Choroid plexus epithelial cell (primary cell): ENCODE measurements at regions not wholly inside any gene's neighbourhood (a gene's known extent, or its start where the extent isn't known, plus 50 kb on each side); places are given as distances from the start of the nearest gene placed in this dataset.

Source experiments
- DNase-seq: peaks from one replicate; pipeline ENCODE4 v3.0.0-alpha.2; 2010; ENCODE audit warnings: low read depth
- H3K4me3 ChIP-seq: 2 replicates; pipeline ENCODE4 v1.5.1; 2011; ENCODE audit warnings: low read depth, mild to moderate bottlenecking, control low read depth, low read length, moderate library complexity
- TF ChIP-seq, protein P1 (sequence below): conservative IDR thresholded peaks from 2 replicates; pipeline ENCODE4 v1.5.1; 2011; ENCODE audit warnings: low read depth, mild to moderate bottlenecking, control low read depth, inconsistent platforms, low read length, moderate library complexity

DNA sequence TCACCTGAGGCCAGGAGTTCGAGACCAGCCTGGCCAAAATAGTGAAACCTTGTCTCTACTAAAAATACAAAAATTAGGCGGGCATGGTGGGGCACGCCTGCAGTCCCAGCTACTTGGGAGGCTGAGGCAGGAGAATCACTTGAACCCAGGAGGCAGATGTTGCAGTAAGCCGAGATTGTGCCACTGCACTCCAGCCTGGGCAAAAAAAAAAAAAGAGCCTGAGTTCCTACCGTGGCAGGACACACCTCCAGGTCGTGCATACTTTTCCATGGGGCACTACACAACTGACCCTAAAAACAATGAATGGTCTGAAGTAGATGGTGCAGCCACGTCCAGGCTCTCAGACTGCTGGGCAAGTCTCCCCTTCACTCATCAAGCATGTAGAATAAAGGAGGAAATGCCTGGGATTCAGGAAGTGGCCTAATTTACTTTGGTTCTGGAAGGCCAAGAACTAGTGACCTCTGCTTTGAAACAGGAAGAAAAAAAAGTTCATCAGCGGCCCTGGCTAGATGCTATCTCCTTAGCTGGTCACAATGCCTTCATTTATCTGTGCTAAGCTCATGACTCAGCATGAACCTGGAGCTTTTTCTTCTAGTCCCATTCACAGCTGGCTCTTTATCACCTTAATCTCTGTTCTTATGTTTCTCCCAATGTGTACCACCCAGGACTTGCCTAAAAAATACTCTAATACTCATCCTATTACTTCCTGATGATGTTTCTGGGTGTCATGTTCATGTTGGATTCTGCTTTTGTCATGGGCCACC is 55.8 kb upstream of the OR6J1 start:
- no peak for DNase-seq
- H3K4me3 ChIP-seq = no peak overlapping the region
- TF ChIP-seq, protein P1, sequence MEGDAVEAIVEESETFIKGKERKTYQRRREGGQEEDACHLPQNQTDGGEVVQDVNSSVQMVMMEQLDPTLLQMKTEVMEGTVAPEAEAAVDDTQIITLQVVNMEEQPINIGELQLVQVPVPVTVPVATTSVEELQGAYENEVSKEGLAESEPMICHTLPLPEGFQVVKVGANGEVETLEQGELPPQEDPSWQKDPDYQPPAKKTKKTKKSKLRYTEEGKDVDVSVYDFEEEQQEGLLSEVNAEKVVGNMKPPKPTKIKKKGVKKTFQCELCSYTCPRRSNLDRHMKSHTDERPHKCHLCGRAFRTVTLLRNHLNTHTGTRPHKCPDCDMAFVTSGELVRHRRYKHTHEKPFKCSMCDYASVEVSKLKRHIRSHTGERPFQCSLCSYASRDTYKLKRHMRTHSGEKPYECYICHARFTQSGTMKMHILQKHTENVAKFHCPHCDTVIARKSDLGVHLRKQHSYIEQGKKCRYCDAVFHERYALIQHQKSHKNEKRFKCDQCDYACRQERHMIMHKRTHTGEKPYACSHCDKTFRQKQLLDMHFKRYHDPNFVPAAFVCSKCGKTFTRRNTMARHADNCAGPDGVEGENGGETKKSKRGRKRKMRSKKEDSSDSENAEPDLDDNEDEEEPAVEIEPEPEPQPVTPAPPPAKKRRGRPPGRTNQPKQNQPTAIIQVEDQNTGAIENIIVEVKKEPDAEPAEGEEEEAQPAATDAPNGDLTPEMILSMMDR = no peak

DNA sequence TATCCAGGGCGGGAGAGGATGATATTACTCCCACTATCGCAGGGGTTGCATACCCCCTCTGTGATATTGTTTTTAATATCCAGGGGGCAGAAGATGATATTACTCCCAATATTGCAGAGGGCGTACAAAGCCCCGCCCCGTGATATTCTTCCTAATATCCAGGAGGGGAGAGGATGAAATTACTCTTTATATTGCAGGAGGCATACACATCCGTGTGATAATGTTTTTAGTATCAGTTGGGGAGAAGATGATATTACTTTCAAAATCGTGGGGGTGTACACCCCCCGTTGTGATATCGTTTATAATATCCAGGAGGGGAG is 52.9 kb upstream of the OXA1L start:
- TF ChIP-seq, protein P1 = no peak

DNA sequence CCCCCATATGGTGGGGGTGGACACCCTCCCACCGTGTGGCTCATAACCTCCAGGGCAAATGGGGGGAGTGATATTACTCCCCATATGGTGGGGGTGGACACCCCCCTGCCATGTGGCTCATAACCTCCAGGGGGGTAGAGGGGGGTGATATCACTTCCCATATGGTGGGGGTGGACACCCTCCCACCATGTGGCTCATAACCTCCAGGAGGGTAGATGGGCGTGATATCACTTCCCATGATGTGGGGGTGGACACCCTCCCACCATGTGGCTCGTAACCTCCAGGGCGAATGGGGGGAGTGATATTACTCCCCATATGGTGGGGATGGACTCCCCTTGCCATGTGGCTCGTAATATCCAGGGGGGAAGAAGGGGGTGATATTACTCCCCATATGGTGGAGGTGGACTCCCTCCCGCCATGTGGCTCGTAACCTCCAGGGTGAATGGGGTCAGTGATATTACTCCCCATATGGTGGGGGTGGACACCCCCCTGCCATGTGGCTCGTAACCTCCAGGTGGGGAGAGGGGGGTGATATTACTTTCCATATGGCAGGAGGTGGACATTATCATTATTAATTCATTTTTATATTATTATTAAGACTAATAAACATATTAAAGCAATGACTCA is 51.2 kb upstream of the OXA1L start:
- no peak for DNase-seq
- TF ChIP-seq, protein P1 = no peak
- H3K4me3 ChIP-seq = no peak overlapping the region

More for the DNA sequence above, 52.9 kb upstream of the OXA1L start:
- peak overlapping the region; percentile 46 for H3K4me3 ChIP-seq
- no peak for DNase-seq

DNA sequence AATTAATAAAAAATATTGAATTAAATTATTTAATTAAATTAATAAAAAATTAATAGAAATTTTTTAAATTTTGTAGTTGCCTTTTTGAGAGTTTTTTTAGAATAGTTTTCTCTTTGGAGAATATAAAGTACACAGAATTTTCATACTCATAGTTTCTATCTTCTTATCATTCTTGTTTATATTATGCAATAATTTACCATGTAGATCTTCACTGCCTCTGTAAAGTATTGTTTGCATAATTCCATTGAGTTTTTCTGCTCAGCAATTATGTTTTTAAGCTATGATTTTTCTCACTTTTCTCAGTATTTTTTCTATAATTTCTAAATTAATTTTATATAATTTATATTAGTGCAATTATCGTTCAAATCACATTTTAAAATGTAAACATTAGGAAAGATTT is 50.6 kb upstream of the OXA1L start:
- no peak for DNase-seq
- TF ChIP-seq, protein P1 = no peak
- H3K4me3 ChIP-seq = no peak overlapping the region
